MM.1S (cell line): ENCODE measurements at regions not wholly inside any gene's neighbourhood (a gene's known extent, or its start where the extent isn't known, plus 50 kb on each side); places are given as distances from the start of the nearest gene placed in this dataset.

Experiments
- EZH2 ChIP-seq: fragments of 300-600 bp; sonication (generic); optimal IDR thresholded peaks from 2 replicates; pipeline ENCODE3; 2017; ENCODE audit warnings: low read depth, mild to moderate bottlenecking, antibody characterized with exemption, low read length, mixed read lengths
- TF ChIP-seq, protein P1 (sequence below): fragments of 300-600 bp; sonication (generic); IDR thresholded peaks from 2 replicates; pipeline ENCODE4 v1.5.1; 2016; ENCODE audit warnings: antibody characterized with exemption, low read length, mixed read lengths

DNA sequence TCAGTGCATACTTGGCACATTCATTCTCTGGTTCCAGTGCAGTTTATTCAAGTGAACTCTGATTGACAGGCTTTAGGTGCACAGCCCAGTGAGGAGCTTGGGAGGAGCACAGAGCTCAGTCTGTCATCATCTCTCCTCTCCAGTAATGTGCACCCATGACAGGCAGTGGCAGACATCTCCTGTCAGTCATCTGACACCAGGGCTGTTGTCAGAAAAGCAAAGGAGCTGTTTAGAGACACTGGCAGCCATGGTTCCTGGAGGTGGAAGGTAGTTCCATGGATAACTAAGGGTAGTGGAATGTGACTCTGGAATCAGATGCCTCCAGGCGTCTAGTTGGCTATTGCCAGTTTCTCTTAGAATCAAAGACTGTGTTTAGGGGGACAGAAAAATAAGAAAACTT lies 308.8 kb downstream of the DCDC2C start:
- TF ChIP-seq, protein P1, sequence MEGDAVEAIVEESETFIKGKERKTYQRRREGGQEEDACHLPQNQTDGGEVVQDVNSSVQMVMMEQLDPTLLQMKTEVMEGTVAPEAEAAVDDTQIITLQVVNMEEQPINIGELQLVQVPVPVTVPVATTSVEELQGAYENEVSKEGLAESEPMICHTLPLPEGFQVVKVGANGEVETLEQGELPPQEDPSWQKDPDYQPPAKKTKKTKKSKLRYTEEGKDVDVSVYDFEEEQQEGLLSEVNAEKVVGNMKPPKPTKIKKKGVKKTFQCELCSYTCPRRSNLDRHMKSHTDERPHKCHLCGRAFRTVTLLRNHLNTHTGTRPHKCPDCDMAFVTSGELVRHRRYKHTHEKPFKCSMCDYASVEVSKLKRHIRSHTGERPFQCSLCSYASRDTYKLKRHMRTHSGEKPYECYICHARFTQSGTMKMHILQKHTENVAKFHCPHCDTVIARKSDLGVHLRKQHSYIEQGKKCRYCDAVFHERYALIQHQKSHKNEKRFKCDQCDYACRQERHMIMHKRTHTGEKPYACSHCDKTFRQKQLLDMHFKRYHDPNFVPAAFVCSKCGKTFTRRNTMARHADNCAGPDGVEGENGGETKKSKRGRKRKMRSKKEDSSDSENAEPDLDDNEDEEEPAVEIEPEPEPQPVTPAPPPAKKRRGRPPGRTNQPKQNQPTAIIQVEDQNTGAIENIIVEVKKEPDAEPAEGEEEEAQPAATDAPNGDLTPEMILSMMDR, result no peak
- TF ChIP-seq EZH2, result no peak
